Keratinocyte (primary cell): ENCODE measurements at regions not wholly inside any gene's neighbourhood (a gene's known extent, or its start where the extent isn't known, plus 50 kb on each side); places are given as distances from the start of the nearest gene placed in this dataset.

ENCODE experiments used
- CTCF ChIP-seq, 3 experiments: IDR thresholded peaks in 1 of 3; conservative IDR thresholded peaks in 1 of 3; optimal IDR thresholded peaks in 1 of 3; 2 replicates in 2 of 3; 3 replicates in 1 of 3; pipeline versions ENCODE3 to v1.5.1; 2011; ENCODE audit warnings: low read length in 3 of 3, mild to moderate bottlenecking in 3 of 3, moderate library complexity in 2 of 3, control low read depth in 1 of 3, inconsistent platforms in 1 of 3; ENCODE audit not compliant: insufficient read depth in 2 of 3; ENCODE audit errors: extremely low read depth in 1 of 3
- EZH2 ChIP-seq: IDR thresholded peaks from one replicate; pipeline ENCODE4 v1.6.1; 2012; ENCODE audit warnings: inconsistent platforms, mild to moderate bottlenecking, low read length, moderate library complexity

GRCh38 chr15:23881291-23881690 is 194.2 kb upstream of the NDN start:
- TF ChIP-seq CTCF (optimal IDR thresholded peaks at IDR 0.05 in 1 of 3, IDR thresholded peaks at IDR 0.05 in 1 of 3, conservative IDR thresholded peaks at IDR 0.05 in 1 of 3; ENCODE audit: extremely low read depth in 1 of 3, insufficient read depth in 2 of 3, low read length in 3 of 3) (no peak), EZH2 (no peak)
